SU-DHL-6 (cell line): ENCODE measurements at regions not wholly inside any gene's neighbourhood (a gene's known extent, or its start where the extent isn't known, plus 50 kb on each side); places are given as distances from the start of the nearest gene placed in this dataset.

ENCODE experiments used
- EZH2phosphoT487 ChIP-seq: fragments of 200-600 bp; sonication (generic), shearing (Covaris generic); conservative IDR thresholded peaks from 2 replicates; pipeline ENCODE4 v1.6.1; 2018; ENCODE audit warnings: mild to moderate bottlenecking, antibody characterized with exemption, low read length, moderate library complexity, mixed read lengths
- TF ChIP-seq, protein P1 (sequence below): fragments of 200-600 bp; sonication (generic); IDR thresholded peaks from one replicate; pipeline ENCODE4 v1.5.1; 2017; ENCODE audit warnings: antibody characterized with exemption, mild to moderate bottlenecking, low read length, moderate library complexity; ENCODE audit not compliant: insufficient read depth, poor library complexity, severe bottlenecking

DNA sequence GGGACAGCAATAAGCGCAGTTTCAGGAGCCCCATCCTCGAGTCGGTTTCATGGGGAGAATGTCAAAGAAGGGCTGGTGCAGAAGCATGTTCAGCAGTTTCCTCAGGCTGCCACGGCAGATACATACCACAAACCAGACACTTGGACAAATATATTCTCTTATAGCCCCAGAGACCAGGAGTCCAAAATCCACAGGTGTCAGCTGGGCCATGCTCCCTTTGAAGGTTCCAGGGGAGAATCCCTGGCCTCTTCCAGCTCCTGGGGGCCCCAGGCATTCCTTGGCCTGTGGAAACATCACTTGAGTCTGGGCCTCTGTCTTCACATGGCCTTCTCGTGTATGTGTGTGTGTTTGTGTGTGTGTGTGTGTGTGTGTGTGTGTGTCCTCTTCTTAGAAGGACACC is 164.1 kb downstream of the UQCRFS1 start:
- TF ChIP-seq, protein P1, sequence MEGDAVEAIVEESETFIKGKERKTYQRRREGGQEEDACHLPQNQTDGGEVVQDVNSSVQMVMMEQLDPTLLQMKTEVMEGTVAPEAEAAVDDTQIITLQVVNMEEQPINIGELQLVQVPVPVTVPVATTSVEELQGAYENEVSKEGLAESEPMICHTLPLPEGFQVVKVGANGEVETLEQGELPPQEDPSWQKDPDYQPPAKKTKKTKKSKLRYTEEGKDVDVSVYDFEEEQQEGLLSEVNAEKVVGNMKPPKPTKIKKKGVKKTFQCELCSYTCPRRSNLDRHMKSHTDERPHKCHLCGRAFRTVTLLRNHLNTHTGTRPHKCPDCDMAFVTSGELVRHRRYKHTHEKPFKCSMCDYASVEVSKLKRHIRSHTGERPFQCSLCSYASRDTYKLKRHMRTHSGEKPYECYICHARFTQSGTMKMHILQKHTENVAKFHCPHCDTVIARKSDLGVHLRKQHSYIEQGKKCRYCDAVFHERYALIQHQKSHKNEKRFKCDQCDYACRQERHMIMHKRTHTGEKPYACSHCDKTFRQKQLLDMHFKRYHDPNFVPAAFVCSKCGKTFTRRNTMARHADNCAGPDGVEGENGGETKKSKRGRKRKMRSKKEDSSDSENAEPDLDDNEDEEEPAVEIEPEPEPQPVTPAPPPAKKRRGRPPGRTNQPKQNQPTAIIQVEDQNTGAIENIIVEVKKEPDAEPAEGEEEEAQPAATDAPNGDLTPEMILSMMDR: no peak
- no peak for TF ChIP-seq EZH2phosphoT487
